OCI-LY3 (cell line): ENCODE measurements at regions not wholly inside any gene's neighbourhood (a gene's known extent, or its start where the extent isn't known, plus 50 kb on each side); places are given as distances from the start of the nearest gene placed in this dataset.

ENCODE experiments used
- CTCF ChIP-seq: fragments of 200-600, 300-600 bp; sonication (generic); IDR thresholded peaks from 2 replicates; pipeline ENCODE4 v1.5.1; 2014; ENCODE audit warnings: antibody characterized with exemption, low read length, low read depth
- EZH2phosphoT487 ChIP-seq: fragments of 200-600 bp; shearing (Covaris generic); IDR thresholded peaks from 2 replicates; pipeline ENCODE4 v1.6.1; 2018; ENCODE audit warnings: antibody characterized with exemption, mixed run types, low read depth

- TF ChIP-seq CTCF, result no peak
- TF ChIP-seq EZH2phosphoT487, result no peak
Observed at GRCh38 chr1:193613041-193613440, 426.6 kb upstream of the B3GALT2 start.
